Keratinocyte (primary cell): ENCODE measurements at regions not wholly inside any gene's neighbourhood (a gene's known extent, or its start where the extent isn't known, plus 50 kb on each side); places are given as distances from the start of the nearest gene placed in this dataset.

ENCODE experiments used
- DNase-seq: peaks from one replicate; pipeline ENCODE4 v3.0.0-alpha.2; 2011; ENCODE audit warnings: low read depth, missing footprints, low spot score
- FAIRE-seq: peaks from 2 replicates; lab custom pipeline; 2011; peaks lifted over from hg19 to GRCh38; lab: Jason Lieb, UNC
- H2AFZ ChIP-seq: 2 replicates; pipeline ENCODE4 v1.6.0; 2012; ENCODE audit warnings: low read length, control low read depth, inconsistent platforms; ENCODE audit not compliant: control insufficient read depth
- H3K27ac ChIP-seq: 2 replicates; pipeline ENCODE4 v1.5.1; 2011; ENCODE audit warnings: low read length; ENCODE audit not compliant: control insufficient read depth, insufficient read depth
- H3K27me3 ChIP-seq: 3 replicates; pipeline ENCODE4 v1.6.0; 2011; ENCODE audit warnings: low read length; ENCODE audit not compliant: control insufficient read depth, insufficient read depth; ENCODE audit errors: extremely low read depth
- H3K36me3 ChIP-seq, 2 experiments: 2 replicates in 1 of 2; 3 replicates in 1 of 2; pipeline ENCODE4 v1.5.1; 2011; ENCODE audit warnings: low read length in 2 of 2, mild to moderate bottlenecking in 1 of 2; ENCODE audit not compliant: control insufficient read depth in 2 of 2, insufficient read depth in 2 of 2; ENCODE audit errors: extremely low read depth in 1 of 2
- H3K4me1 ChIP-seq: 3 replicates; pipeline ENCODE4 v1.5.1; 2011; ENCODE audit warnings: low read length; ENCODE audit not compliant: control insufficient read depth, insufficient read depth; ENCODE audit errors: extremely low read depth
- H3K4me2 ChIP-seq: 3 replicates; pipeline ENCODE4 v1.6.0; 2011; ENCODE audit warnings: low read depth, low read length; ENCODE audit not compliant: control insufficient read depth, insufficient read depth; ENCODE audit errors: extremely low read depth
- H3K4me3 ChIP-seq, 3 experiments: fragments of 200-600 bp in 1 of 3; sonication (generic) in 1 of 3; 2 replicates in 2 of 3; 3 replicates in 1 of 3; pipeline ENCODE4 v1.5.1; 2011 to 2016; ENCODE audit warnings: low read length in 3 of 3, mild to moderate bottlenecking in 3 of 3, control low read depth in 2 of 3, inconsistent platforms in 1 of 3, low read depth in 1 of 3, mixed read lengths in 1 of 3, mixed run types in 1 of 3, moderate library complexity in 1 of 3; ENCODE audit not compliant: control insufficient read depth in 2 of 3, insufficient read depth in 2 of 3; ENCODE audit errors: extremely low read depth in 1 of 3
- H3K79me2 ChIP-seq: 2 replicates; pipeline ENCODE4 v1.6.0; 2012; ENCODE audit warnings: low read length; ENCODE audit not compliant: control insufficient read depth, insufficient read depth
- H3K9ac ChIP-seq: 3 replicates; pipeline ENCODE4 v1.6.0; 2011; ENCODE audit warnings: low read length; ENCODE audit not compliant: control insufficient read depth, insufficient read depth; ENCODE audit errors: extremely low read depth
- H3K9me1 ChIP-seq: 3 replicates; pipeline ENCODE4 v1.6.0; 2011; ENCODE audit warnings: low read length; ENCODE audit not compliant: control insufficient read depth, insufficient read depth; ENCODE audit errors: extremely low read depth
- H3K9me3 ChIP-seq: 2 replicates; pipeline ENCODE4 v1.5.1; 2012; ENCODE audit warnings: low read depth, low read length; ENCODE audit not compliant: control insufficient read depth
- H4K20me1 ChIP-seq: 3 replicates; pipeline ENCODE4 v1.6.0; 2011; ENCODE audit warnings: low read length; ENCODE audit not compliant: control insufficient read depth, insufficient read depth; ENCODE audit errors: extremely low read depth
- CTCF ChIP-seq, 3 experiments: IDR thresholded peaks in 1 of 3; conservative IDR thresholded peaks in 1 of 3; optimal IDR thresholded peaks in 1 of 3; 2 replicates in 2 of 3; 3 replicates in 1 of 3; pipeline versions ENCODE3 to v1.5.1; 2011; ENCODE audit warnings: low read length in 3 of 3, mild to moderate bottlenecking in 3 of 3, moderate library complexity in 2 of 3, control low read depth in 1 of 3, inconsistent platforms in 1 of 3; ENCODE audit not compliant: insufficient read depth in 2 of 3; ENCODE audit errors: extremely low read depth in 1 of 3
- EZH2 ChIP-seq: IDR thresholded peaks from one replicate; pipeline ENCODE4 v1.6.1; 2012; ENCODE audit warnings: inconsistent platforms, mild to moderate bottlenecking, low read length, moderate library complexity
- dilution Hi-C: fragments of 300-500 bp; cut with MboI; formaldehyde crosslinking; loops from one replicate; pipeline ENCODE4 v1.7.0; 2020; ENCODE audit warnings: low sequenced_read_pairs; ENCODE audit not compliant: extremely low pct_ligation_motif_present

GRCh38 chr3:182406786-182407185, 386.5 kb upstream of the ATP11B start:
- dilution Hi-C loops: no loop called here
- Histone ChIP-seq H3K4me3 (no peak overlapping the region), H3K4me1 (peaks cover 23% of the 10 kb centered on the region), H3K36me3 (no peaks in the 10 kb centered on the region), H3K9me1 (no peaks in the 10 kb centered on the region), H3K27me3 (no peaks in the 10 kb centered on the region), H3K79me2 (no peaks in the 10 kb centered on the region), H3K4me2 (no peak overlapping the region), H3K9me3 (no peaks in the 10 kb centered on the region), H4K20me1 (no peaks in the 10 kb centered on the region), H2AFZ (no peak overlapping the region), H3K27ac (no peak overlapping the region), H3K9ac (no peak overlapping the region)
- no peak for TF ChIP-seq EZH2
- TF ChIP-seq CTCF (optimal IDR thresholded peaks at IDR 0.05 in 1 of 3, IDR thresholded peaks at IDR 0.05 in 1 of 3, conservative IDR thresholded peaks at IDR 0.05 in 1 of 3; ENCODE audit: extremely low read depth in 1 of 3, insufficient read depth in 2 of 3, low read length in 3 of 3): no peak
- DNase-seq (no peak), FAIRE-seq (no peak)

- Histone ChIP-seq H2AFZ (no peak overlapping the region), H4K20me1 (no peaks in the 10 kb centered on the region), H3K9me1 (no peaks in the 10 kb centered on the region), H3K36me3 (no peaks in the 10 kb centered on the region), H3K4me1 (peaks cover 33% of the 10 kb centered on the region), H3K4me3 (no peak overlapping the region), H3K27me3 (no peaks in the 10 kb centered on the region), H3K4me2 (no peak overlapping the region), H3K79me2 (no peaks in the 10 kb centered on the region), H3K27ac (no peak overlapping the region), H3K9ac (no peak overlapping the region), H3K9me3 (no peaks in the 10 kb centered on the region)
- DNase-seq (no peak), FAIRE-seq (no peak)
- dilution Hi-C loops: no loop called here
- TF ChIP-seq CTCF (optimal IDR thresholded peaks at IDR 0.05 in 1 of 3, IDR thresholded peaks at IDR 0.05 in 1 of 3, conservative IDR thresholded peaks at IDR 0.05 in 1 of 3; ENCODE audit: extremely low read depth in 1 of 3, insufficient read depth in 2 of 3, low read length in 3 of 3) (no peak), EZH2 (no peak)
Measured at GRCh38 chr3:182410051-182410450, 383.3 kb upstream of the ATP11B start.
